AG09309 (cell line): ENCODE measurements at regions not wholly inside any gene's neighbourhood (a gene's known extent, or its start where the extent isn't known, plus 50 kb on each side); places are given as distances from the start of the nearest gene placed in this dataset.

Source experiments
- DNase-seq: peaks from one replicate; pipeline ENCODE4 v3.0.0-alpha.2; 2010; ENCODE audit warnings: low read depth
- H3K4me3 ChIP-seq: 2 replicates; pipeline ENCODE4 v1.5.1; 2011; ENCODE audit warnings: mild to moderate bottlenecking, low read depth, low read length, moderate library complexity; ENCODE audit not compliant: control insufficient read depth
- TF ChIP-seq, protein P1 (sequence below): IDR thresholded peaks from 2 replicates; pipeline ENCODE4 v1.5.1; 2011; ENCODE audit warnings: mild to moderate bottlenecking, low read depth, low read length, inconsistent platforms; ENCODE audit not compliant: insufficient read depth, control insufficient read depth; ENCODE audit errors: missing control alignments

- TF ChIP-seq, protein P1, sequence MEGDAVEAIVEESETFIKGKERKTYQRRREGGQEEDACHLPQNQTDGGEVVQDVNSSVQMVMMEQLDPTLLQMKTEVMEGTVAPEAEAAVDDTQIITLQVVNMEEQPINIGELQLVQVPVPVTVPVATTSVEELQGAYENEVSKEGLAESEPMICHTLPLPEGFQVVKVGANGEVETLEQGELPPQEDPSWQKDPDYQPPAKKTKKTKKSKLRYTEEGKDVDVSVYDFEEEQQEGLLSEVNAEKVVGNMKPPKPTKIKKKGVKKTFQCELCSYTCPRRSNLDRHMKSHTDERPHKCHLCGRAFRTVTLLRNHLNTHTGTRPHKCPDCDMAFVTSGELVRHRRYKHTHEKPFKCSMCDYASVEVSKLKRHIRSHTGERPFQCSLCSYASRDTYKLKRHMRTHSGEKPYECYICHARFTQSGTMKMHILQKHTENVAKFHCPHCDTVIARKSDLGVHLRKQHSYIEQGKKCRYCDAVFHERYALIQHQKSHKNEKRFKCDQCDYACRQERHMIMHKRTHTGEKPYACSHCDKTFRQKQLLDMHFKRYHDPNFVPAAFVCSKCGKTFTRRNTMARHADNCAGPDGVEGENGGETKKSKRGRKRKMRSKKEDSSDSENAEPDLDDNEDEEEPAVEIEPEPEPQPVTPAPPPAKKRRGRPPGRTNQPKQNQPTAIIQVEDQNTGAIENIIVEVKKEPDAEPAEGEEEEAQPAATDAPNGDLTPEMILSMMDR = no peak
- no peak for DNase-seq
- no peak overlapping the region for H3K4me3 ChIP-seq
Observed at GRCh38 chr1:58862728-58863385, 79.0 kb upstream of the JUN start.

GRCh38 chr1:58864654-58865053 lies 80.8 kb upstream of the JUN start:
- DNase-seq = no peak
- TF ChIP-seq, protein P1 = no peak

GRCh38 chr1:58866578-58866977 lies 82.7 kb upstream of the JUN start:
- DNase-seq = no peak
- no peak overlapping the region for H3K4me3 ChIP-seq
- TF ChIP-seq, protein P1 = no peak

More at GRCh38 chr1:58864654-58865053, 80.8 kb upstream of the JUN start:
- H3K4me3 ChIP-seq = no peak overlapping the region

DNA sequence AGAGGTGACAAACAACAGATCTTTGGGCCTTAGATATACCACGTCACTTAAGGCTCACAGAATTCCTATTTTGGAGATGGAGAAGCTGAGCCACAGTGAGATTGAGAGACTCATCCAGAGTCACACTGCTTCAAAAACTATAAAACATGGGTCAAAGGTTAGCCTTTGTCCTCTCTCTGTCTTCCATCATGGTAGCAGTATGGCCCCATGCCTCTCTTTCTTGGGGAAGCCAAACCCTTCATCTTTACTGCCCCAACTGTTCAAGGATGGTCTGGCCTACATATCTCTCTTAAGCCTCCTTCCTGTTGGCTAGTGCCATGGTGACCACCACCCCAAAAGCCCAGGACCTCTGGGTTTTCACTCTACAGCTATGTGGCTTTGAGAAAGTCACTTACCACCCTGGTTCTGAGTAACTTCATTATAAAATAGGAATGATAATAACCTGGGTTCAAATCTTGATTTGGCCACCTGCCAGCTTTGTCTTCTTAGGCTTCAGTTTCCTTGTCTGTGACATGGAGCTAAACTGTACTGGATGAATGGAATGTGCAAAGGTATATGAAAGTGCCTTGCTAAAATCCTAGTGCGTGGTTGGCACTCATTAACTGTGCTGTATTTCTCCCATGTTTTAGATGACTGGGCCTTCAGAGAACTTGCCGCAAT lies 85.9 kb upstream of the JUN start:
- H3K4me3 ChIP-seq = no peak overlapping the region
- DNase-seq = no peak
- TF ChIP-seq, protein P1 = no peak

DNA sequence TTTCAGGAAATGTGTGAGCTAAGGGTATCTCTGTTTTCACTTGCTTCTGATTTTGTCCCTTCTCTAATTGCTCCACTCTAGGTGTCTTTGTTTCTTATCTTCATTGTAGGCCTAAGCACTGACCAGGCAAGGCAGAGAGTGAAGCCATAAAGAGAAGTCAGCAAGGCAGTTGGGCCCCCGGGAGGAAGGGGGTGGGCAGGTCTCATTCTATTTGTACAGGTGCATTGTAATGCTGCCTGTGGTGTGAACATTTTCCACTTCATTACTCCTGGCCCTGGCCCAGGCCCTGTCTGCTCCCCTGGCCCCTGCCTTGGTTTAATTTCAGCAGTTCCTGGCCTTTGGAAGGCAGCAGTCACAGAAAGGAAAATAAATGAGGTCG lies 86.4 kb upstream of the JUN start:
- no peak for DNase-seq
- TF ChIP-seq, protein P1 = no peak
- H3K4me3 ChIP-seq = no peak overlapping the region

GRCh38 chr1:58874342-58874741 lies 90.5 kb upstream of the JUN start:
- DNase-seq = no peak
- TF ChIP-seq, protein P1 = no peak
- no peak overlapping the region for H3K4me3 ChIP-seq
